Ovary (tissue), 7 donors: ENCODE measurements at regions not wholly inside any gene's neighbourhood (a gene's known extent, or its start where the extent isn't known, plus 50 kb on each side); places are given as distances from the start of the nearest gene placed in this dataset.

Experiments
- DNase-seq, 5 donors: peaks; one replicate each; pipeline ENCODE4 v3.0.0-alpha.2; 2019 to 2020
- H3K27ac ChIP-seq, 2 donors: fragments of 200-600 bp; one replicate each; pipeline versions ENCODE4 v1.5.1 to v1.8.0; 2019 to 2022
- H3K27me3 ChIP-seq: fragments of 200-600 bp; one replicate; pipeline ENCODE4 v1.8.0; 2022
- H3K36me3 ChIP-seq: fragments of 200-600 bp; sonication (generic); one replicate; pipeline ENCODE4 v1.5.1; 2019
- H3K4me1 ChIP-seq: one replicate; pipeline ENCODE4 v1.8.1; 2013; ENCODE audit warnings: mild to moderate bottlenecking, moderate library complexity; ENCODE audit not compliant: insufficient read depth
- H3K4me3 ChIP-seq: fragments of 200-600 bp; sonication (generic); one replicate; pipeline ENCODE4 v1.5.1; 2017
- H3K9me3 ChIP-seq, 2 donors: fragments of 200-600 bp in 1 of 2; sonication (generic) in 1 of 2; one replicate each; pipeline versions ENCODE4 v1.5.1 to v1.8.1; 2013 to 2019; ENCODE audit warnings: mild to moderate bottlenecking in 1 of 2, moderate library complexity in 1 of 2
- EP300 ChIP-seq: sonication (generic); formaldehyde crosslinking; IDR thresholded peaks from one replicate; pipeline ENCODE4 v1.6.1; 2017; ENCODE audit warnings: antibody characterized with exemption
- POLR2A ChIP-seq: fragments of 450-650 bp; IDR thresholded peaks from one replicate; pipeline ENCODE4 v1.6.1; 2017; ENCODE audit warnings: antibody characterized with exemption, mild to moderate bottlenecking, moderate library complexity
- WGBS, 3 donors: extraction: QIAGEN DNeasy Blood & Tissue Kit in 1 of 3; methylation state at CpG; one replicate each; pipeline versions ENCODE4 v1.1.5 to v1.1.7; 2013 to 2017; 5-methylcytosine and 5-hydroxymethylcytosine counted together
- intact Hi-C, 4 donors: fragments of 100-400 bp; cut with DNase I; formaldehyde crosslinking; loops; one replicate each; pipeline versions ENCODE4 v1.11.0 to v1.15.1; 2022 to 2023
- TF ChIP-seq, protein P1 (sequence below), 3 donors: fragments of 450-650 bp in 2 of 3; fragments of 200-600 bp in 1 of 3; IDR thresholded peaks; one replicate each; pipeline versions ENCODE4 v1.5.1 to v1.8.0; 2016 to 2022; ENCODE audit warnings: antibody characterized with exemption in 3 of 3, mild to moderate bottlenecking in 1 of 3
- donor health status: DM: no; HTN: no; CAD: no; lungs with moderate emphysema.
- donor health status: DM: no; HTN: no; CAD: no.
- donor health status: Bipolar disorder and iron deficiency.
- donor health status: DM: no; HTN: no; CAD: no.
- donor health status: DM: yes; HTN: yes; CAD: no.

DNA sequence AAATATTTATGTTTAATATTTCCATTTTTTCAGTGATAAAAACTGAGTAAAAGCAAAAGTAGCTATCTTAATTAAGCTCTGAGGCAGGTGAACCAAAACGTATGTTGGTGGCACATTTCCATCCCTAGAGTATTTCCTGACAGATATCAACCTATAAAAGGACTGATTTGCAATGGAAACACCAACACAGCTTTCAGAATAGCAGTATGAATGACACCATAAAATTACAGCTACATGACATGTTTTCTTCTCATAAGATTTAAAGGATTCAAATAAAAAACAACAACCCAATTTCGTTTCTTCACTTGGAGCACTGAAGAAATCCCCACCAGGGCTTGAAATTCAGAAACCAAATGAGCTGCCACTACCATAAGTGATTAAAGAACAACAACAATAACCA, 194.4 kb downstream of the RFC3 start:
- no peak for DNase-seq
- H3K27me3 ChIP-seq, result no peaks in the 10 kb centered on the region
- intact Hi-C loops, result no loop called here
- WGBS, 3 donors, result 52 to 60% (median 52%) methylated on average over 2 of the region's 2 CpGs
- no peak overlapping the region for H3K27ac ChIP-seq
- H3K36me3 ChIP-seq, result no peaks in the 10 kb centered on the region
- no peak for TF ChIP-seq POLR2A
- no peak for TF ChIP-seq EP300
- TF ChIP-seq, protein P1, sequence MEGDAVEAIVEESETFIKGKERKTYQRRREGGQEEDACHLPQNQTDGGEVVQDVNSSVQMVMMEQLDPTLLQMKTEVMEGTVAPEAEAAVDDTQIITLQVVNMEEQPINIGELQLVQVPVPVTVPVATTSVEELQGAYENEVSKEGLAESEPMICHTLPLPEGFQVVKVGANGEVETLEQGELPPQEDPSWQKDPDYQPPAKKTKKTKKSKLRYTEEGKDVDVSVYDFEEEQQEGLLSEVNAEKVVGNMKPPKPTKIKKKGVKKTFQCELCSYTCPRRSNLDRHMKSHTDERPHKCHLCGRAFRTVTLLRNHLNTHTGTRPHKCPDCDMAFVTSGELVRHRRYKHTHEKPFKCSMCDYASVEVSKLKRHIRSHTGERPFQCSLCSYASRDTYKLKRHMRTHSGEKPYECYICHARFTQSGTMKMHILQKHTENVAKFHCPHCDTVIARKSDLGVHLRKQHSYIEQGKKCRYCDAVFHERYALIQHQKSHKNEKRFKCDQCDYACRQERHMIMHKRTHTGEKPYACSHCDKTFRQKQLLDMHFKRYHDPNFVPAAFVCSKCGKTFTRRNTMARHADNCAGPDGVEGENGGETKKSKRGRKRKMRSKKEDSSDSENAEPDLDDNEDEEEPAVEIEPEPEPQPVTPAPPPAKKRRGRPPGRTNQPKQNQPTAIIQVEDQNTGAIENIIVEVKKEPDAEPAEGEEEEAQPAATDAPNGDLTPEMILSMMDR (IDR thresholded peaks at IDR 0.05), result no peak
- H3K4me1 ChIP-seq, result no peaks in the 10 kb centered on the region
- H3K9me3 ChIP-seq, result no peaks in the 10 kb centered on the region
- no peak overlapping the region for H3K4me3 ChIP-seq

DNA sequence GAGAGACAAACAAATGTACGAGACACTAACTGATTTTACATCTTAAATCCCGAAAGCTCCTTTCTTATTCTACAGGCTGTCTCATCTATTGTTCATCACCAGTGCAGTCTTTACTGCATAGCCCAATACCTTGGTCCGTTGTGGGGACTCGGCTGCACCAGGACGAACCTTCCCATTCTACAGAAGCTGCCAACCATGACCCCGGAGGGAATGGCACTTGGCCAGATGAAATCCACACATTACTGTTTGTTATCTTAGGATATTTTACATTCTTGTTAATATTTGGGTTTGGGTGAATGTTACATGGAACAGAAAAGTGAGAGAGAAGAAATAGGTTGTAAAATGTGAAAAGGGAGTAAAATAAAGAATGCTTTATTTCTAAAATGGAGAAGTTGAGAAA, 195.1 kb downstream of the RFC3 start:
- TF ChIP-seq, protein P1 (IDR thresholded peaks at IDR 0.05), result no peak
- TF ChIP-seq EP300 (no peak), POLR2A (no peak)
- Histone ChIP-seq H3K4me3 (no peak overlapping the region), H3K27me3 (no peaks in the 10 kb centered on the region), H3K4me1 (no peaks in the 10 kb centered on the region), H3K36me3 (no peaks in the 10 kb centered on the region), H3K9me3 (no peaks in the 10 kb centered on the region), H3K27ac (no peak overlapping the region)
- 76 to 86% (median 80%) methylated on average over 6 of the region's 6 CpGs for WGBS, 3 donors
- intact Hi-C loops, result no loop called here
- DNase-seq, result no peak

DNA sequence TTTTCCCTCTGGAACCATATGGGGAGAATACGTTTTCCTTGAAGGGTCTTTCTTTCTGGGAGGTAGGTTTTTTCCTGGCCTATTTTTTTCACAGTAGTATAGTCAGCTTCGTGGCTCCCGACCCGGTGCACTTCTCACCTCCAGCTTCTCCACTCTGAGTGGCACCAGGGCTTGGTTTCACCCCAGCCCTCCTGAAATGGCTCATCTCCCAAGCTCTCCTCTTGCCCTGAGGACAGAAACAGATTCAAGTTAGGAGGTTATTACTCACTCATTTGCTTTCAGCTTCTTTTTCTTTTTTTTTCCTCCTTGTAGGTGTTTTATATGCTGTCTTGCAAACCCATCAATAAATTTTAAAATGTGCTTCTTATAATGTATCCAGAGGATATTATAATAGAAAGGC, 199.3 kb downstream of the RFC3 start:
- no peak overlapping the region for H3K4me3 ChIP-seq
- H3K27ac ChIP-seq, result no peak overlapping the region
- no peaks in the 10 kb centered on the region for H3K27me3 ChIP-seq
- H3K9me3 ChIP-seq, result no peaks in the 10 kb centered on the region
- TF ChIP-seq EP300 (no peak), POLR2A (no peak)
- TF ChIP-seq, protein P1 (IDR thresholded peaks at IDR 0.05), result no peak
- no peaks in the 10 kb centered on the region for H3K36me3 ChIP-seq
- intact Hi-C loops, result no loop called here
- no peak for DNase-seq
- H3K4me1 ChIP-seq, result no peaks in the 10 kb centered on the region
- 60 to 67% (median 66%) methylated on average over 4 of the region's 4 CpGs for WGBS, 3 donors

DNA sequence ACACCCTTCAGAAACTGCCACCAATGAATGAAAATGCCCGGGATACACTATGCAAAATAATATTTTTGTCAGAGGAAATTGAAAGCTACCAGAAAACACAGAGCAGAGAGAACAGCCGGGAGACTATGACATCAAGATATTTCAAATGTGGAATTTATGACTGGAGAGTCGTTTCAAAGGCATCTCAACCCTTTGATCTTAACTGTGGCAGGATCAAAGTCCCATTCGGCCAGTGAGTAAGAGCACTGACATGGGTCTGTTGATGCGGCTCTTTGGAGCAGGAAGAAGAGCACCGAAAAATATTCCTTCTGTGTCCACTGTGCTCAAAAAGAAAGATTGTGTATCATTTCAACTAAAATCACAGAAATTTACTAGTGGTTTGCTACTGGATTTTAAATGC, 201.9 kb downstream of the RFC3 start:
- no peak for DNase-seq
- Histone ChIP-seq H3K4me1 (no peaks in the 10 kb centered on the region), H3K9me3 (no peaks in the 10 kb centered on the region), H3K27me3 (no peaks in the 10 kb centered on the region), H3K27ac (no peak overlapping the region), H3K36me3 (no peaks in the 10 kb centered on the region), H3K4me3 (no peak overlapping the region)
- intact Hi-C loops, result no loop called here
- WGBS, 3 donors, result 45 to 50% (median 49%) methylated on average over 6 of the region's 6 CpGs
- TF ChIP-seq, protein P1 (IDR thresholded peaks at IDR 0.05), result no peak
- TF ChIP-seq POLR2A (no peak), EP300 (no peak)

DNA sequence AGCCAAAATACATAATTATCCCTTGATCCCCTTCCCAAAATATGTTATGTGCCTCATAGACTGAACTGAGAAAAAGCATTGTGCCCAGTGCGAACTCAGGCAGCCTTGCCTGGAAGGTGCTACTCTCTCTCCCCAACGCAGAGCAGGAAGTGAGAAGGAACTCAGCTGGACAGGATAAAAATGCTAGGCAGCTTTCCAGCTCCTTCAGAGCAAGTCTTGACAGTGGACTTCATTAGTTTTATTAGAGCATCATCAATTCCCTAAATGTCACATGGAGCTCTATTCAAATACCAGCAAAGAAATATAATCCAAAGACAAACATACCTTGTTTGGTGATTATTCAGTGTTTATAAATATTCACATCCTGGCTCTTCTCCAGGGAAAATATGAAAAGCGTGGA, 202.4 kb downstream of the RFC3 start:
- TF ChIP-seq, protein P1 (IDR thresholded peaks at IDR 0.05), result no peak
- TF ChIP-seq EP300 (no peak), POLR2A (no peak)
- 79 to 83% (median 82%) methylated on average over 3 of the region's 3 CpGs for WGBS, 3 donors
- Histone ChIP-seq H3K4me3 (no peak overlapping the region), H3K4me1 (no peaks in the 10 kb centered on the region), H3K36me3 (no peaks in the 10 kb centered on the region), H3K9me3 (no peaks in the 10 kb centered on the region), H3K27me3 (no peaks in the 10 kb centered on the region), H3K27ac (no peak overlapping the region)
- no peak for DNase-seq
- intact Hi-C loops, result no loop called here
